Suppressor macrophage treated with lipopolysaccharide for 4 hours (primary cell): ENCODE measurements at regions not wholly inside any gene's neighbourhood (a gene's known extent, or its start where the extent isn't known, plus 50 kb on each side); places are given as distances from the start of the nearest gene placed in this dataset.

Experiments
- DNase-seq: peaks from one replicate; pipeline ENCODE4 v3.0.0-alpha.2; 2020

DNA sequence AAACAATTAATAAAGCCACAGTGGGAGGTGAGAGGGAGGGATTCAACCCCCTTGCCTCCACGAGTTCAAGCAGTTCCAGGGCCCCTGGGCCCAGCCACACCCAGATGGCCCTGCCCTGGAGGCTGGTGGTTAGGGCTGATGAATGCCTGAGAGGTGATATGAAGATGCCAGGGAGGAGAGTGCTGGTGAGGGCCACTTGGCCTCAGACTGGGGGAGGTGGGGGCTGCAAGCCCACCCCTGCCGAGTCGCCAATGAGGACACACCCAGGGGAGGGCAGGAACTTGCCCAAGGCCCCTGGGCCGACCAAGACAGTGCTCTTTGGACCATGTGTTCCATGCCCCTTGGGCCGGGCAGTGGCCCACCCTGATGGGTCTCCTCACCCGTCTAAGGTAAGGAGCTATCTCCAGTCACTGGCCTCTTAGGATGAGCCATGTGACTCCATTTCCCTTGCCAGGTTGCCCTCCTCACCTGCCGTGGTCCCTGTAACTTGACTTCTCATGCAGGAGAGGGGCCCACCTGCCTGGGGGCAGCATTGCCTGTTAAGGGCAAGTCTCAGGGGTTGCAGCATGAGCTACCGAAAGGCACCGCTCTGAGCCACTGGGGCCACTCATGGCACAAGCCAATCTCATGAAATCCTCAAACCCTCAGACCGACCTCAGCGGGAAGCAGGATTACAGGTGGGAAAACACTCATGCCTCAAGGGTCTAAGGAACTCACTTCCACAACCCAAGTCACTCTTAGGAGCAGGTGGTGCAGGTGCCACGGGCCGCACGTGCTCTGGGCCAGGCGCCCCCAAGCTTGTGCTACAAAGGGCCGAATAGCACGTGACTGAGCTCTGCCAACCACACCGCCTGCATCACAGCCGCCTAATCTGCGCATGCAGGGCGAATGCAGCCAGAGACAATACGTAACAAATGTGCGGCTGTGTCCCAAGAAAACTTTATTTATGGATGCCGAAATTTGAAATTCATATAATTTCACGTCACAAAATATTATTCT is 147.4 kb upstream of the MLN start:
- DNase-seq: no peak

DNA sequence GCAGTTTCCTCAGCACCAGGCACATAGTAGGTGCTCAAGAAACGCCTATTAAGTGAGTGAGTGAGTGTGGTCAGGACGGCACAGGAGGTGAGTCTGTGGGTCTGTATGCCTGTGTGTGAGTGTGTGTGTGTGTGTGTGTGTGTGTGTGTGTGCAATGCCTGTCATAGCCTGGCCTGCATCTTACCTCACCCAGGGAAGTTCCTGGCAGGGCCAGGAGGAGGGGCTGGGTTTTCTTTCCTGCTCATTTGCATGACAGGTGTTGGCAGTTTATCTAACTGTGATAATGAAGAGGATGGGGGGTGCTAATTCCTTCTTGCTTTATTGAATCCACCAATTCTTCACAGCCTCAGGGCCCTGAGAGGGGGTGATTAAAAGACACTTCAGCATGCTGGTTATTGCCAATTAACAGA is 146.7 kb upstream of the MLN start:
- DNase-seq: no peak

DNA sequence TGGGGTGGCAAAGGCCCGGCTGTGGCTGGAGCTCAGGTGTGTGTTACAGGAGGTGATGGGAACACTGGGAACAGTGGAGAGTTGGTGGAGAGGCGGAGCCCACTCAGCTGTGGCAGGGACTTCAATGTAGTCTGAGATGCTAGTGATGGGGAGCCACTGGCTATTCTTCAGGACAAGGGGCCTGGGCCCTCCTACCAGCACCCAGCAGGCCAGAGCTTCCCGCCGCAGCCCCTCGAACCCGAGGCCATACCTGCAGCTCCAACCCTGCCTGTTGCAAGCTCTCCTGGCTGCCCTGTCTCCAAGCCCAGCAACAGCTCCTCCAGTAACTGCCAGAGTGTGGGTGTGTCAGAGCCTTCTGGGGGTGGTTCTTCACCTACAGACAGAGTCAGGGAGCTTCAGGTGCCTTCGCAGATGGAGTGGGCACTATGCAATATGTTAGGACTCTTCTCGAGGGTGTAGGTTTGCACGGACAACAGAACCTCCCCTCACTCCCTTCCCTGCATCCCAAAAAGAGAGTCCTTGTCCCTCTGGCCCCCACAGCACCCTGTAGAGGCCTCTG is 146.2 kb upstream of the MLN start:
- no peak for DNase-seq

DNA sequence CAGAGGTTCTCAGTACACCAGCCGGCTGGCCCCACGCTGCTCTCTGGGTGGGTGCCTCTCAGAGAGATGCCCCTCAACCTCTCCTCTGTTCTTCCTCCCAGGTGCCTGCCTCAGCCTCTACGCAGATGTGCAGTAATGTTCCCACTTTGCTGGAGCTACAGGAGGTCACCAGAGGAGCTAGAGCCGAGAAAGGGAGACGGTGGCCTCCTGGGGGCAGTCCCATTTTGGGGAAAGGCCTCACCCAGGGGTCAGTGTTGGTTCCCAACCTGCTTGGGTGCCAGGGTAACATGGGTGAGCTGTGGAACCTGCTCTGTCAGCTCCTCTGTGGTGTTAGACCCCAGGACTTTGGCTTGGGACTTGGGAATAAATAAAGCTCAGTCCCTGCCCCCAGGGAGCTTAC is 145.3 kb upstream of the MLN start:
- DNase-seq: no peak

DNA sequence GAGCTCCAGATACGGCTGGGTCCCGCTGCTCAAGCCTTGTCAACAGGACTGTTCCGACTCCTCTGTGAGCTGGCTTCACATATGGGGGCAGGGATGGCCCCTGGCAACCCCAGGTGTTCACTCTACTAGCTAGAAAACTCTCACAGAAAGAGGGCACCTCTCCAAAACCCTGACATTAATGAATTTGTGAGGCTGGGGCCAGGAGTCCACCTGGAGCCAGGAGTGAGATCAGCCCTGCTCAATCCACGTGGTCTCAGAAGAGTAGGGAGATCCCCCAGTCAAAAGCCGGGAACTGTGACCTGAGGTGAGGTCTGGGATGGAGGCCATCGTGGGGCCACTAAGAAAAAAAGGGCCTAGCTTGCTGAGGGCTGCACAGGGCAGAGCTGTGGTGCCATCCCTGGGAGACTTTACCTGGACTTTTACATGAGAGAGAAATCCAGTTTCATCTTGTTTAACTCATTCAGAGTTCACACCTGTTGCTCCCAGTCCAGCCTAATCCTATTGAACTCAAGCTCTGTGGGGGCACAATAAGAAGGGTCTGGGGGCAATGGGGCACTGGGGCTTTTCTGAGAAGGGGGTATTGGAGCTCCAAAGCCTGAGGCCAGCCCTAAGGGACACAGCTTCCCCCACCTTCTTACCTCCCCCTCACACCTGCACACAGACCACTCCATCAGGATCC is 144.3 kb upstream of the MLN start:
- DNase-seq: no peak

DNA sequence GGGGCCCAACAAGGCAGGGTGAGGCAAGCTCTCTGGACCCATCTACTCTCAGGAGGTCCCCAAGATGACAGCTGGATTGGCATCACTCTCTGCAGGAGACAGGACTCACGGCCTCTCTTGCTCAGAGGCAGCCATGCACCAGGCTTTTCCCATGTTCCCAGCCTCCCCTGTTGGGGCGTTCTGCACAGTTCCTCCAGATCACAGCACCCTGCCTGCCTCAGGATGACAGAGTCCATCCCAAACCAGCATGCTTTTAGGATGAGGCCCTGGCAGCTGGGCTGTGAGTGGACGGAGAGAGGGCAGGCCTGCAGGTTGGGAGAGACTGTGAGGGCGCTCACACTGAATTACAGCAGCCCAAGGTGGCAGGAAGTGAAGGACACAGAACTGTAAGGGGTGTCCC is 143.2 kb upstream of the MLN start:
- DNase-seq: no peak

DNA sequence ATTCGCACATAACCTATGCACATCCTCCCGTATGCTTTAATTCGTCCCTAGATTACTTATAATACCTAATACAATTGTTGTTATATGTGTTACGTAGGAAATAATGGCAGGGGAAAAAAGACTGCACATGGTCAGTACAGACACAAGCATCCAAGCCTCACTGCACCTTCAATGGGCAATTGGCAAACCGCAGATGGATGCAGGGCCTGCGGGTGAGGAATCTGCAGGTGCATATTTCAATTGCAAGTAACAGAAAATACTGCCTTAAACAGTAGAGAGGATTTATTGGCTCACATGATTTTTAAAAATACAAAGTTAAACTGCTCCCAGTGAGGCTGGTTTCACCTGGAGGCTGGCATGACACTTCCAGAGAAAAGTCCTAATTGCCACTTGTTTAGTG is 142.1 kb upstream of the MLN start:
- DNase-seq: no peak

DNA sequence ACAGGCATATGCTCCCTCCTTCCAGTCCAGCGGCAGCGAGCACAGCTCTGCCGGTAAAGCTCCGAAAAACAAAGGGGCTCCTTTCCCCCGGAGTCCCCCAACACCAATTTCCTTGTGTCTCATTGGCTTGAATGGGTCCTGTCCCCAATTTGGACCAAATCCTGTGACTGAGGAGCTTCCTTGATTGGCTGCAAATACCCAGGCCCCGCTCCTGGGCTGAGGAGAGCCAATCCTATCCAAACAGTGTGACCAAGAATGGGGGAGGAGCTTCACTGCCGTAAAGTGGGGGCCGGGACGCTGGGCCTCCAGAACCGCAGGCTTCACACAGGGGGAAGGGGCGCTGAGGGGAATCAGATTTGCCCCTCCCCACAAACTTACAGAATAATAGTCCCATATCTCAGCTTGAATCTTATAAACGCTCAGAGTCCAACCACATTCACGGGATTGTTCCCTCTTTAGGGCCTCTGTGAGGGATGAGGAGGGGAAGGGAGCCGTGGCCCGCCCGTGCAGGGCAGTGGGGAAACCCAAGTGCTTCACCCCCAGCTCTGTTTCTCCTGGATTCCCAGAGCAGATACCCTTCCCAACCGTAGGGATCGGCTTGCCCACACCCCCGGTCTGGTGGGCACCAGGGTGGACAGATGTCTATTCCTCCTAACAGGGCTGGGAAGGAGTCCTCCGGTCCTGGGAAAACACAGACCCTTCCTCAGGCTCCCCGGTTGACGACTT is 141.0 kb upstream of the MLN start:
- DNase-seq: no peak

DNA sequence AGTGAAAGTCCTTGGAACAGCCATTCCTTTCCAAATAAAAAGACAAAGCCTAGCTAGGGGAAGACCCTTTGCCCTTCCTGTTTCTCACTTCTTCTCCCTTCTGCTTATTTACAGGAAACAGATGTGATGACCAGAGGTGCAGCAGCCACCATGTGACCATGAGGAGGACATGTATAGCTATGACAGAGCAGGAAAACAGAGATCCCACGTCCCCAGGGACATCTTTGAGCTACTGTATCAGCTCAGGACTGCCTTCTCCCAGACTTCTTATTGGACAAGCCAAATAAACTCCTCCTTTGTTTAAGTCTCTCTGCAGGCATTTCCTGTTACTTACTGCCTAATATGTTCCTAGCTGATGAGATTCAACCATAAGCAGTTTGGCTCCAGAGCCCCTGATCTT is 133.1 kb upstream of the MLN start:
- peak; percentile 66 for DNase-seq

DNA sequence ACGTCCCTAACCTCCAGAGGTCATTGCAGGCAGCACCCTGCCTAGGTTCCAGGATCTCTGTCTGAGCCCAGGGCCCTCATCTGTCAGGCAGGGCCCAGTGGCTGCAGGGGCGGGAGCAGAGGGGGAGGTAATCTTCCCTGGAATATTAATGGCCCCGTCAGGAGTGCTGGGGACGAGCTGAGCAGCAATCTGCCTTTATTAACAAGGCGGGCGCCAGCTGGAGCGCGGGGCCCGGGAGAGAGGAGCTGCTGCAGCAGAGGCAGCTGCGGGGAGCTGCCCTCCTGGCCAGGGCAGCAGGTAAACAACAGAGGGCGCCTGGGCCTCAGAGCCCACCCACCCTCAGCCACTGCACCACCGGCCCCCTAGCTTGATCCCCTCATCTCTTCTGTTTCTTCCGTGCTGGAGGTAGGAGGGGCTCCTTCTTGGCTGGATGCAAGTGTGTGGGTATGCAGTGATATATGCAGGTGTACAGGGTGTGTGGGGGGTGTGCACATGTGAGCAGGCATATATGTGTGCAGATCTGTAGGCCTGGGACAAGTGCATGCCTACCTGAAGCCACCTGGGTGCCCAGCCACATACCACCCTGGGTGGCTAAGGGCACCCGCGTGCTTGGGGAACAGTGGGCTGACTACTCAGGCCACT is 131.8 kb upstream of the MLN start:
- no peak for DNase-seq

DNA sequence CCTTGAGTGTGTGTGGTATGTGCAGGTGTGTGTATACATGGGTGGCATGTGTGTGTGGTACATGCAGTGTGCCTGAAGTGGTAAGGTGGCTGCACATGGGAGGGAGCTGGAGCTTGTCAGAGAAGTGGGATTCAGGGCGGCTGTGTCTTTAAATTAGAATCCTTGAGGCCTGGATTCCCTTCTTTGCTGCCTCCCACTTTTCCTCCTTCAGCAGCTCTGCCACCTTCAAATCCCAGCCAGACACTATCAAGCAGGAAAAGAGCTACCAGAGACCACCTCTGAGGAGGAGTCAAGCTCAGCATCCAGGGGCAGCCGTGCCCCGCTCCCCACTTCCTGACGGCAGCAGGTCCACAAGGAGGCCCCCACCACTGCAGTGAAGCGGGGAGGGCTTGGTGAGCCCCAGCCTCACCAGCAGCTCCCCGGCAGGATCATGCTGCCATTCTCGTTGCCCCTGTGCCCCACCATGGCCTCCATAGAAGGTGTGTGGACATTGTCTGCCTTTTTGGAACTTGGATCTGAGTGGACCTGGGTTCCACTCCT is 131.0 kb upstream of the MLN start:
- no peak for DNase-seq

DNA sequence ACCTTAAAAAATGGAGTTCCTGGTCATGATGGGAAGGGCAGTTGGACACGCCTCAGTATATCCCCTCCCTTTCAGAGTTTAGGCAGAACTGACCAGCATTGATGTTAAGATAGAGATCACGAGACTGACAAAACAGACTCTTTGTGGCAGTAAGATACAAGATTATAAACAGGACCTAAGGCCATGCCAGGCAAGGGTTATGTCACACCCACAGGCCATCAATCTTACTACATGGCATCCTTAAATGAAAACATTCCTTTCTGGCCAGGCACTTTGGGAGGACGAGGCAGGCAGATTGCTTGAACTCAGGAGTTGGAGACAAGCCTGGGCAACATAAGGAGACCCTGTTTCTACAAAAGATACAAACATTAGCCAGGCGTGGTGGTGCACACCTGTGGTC is 129.3 kb upstream of the MLN start:
- no peak for DNase-seq

DNA sequence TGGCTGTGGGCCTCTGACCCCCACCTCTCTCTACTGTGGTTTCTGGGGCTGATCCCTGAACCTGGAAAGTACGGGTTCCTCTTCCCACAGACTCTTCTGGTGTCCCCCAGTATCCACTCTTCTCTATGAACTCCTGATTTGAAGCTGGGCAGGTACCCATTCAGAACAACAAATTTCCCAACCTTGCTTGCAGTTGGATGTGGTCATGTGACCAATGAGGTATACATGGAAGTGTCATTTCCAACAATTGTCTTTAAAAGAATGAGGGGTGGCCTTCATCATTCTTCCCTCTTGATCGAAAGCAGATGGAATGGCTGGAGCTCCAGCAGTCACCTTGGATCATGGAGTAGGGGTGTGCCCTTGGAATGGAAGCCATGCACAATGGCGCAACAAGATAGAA is 128.0 kb upstream of the MLN start:
- no peak for DNase-seq

DNA sequence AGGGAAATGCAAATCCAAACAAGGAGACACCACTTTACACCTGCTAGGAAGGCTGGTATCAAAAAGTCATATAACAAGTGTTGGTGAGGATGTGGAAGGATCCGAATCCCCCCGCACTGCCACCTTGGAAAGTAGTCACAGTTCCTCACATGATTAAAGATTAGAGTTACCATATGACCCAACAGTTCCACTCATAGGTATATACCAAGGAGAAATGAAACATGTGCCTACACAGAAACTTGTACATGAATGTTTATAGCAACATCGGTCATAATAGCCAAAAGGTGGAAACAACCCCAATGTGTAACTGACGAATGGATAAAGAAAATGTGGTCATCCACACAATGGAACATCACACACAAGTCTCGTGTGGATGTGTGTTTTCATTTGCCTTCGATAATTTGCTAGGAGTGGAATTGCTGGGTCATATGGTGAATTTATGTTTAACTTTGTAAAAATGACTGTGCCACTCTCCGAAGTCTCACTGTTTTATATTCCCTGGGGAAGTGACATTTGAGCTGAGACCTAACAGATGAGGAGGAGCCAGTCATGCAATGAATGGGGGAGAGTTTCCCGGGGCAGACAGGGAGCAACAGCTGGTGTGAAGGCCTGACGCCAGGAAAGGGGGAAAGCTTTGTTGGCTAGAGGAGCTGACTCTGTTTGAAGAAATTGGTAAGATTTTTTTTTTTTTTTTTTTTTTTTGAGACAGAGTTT is 125.9 kb upstream of the MLN start:
- no peak for DNase-seq

DNA sequence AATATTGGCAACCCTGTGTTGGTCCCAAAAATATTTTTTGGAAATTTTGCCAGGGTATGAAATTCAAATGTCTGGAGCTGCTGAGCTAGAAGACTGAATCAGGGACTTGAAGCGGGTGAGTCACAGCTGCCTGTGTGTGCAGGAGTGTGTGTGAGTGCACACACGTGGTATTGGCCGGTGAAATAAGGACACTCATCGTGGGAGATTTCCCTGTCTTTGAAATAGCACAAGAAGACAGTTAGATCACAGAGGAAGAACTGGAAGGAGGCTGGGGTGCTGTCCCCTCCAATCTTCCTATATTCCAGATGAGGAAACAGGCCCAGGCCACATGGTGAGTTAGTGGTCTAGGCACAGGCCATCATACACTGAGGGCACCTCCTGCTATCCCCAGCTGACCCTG is 123.8 kb upstream of the MLN start:
- DNase-seq: peak; percentile 61

DNA sequence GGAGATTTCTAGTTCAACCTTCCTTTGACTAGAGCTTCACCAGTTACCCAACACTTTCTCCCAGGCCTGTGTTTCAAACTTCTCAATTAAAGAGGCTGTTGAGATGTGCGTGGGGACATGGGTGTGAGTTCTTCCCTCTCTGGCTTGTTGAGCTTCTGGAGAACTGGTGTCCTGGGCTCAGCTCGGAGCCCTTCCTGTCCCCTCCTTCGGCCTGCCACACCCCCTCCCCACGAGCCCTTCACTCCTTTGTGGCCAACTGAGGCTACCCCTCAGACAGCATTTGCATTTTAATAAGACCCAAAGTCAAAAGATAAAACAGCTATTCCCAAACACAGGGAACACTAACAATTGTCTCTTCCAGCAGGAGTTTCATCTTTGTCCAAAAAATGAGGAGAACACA is 123.3 kb upstream of the MLN start:
- DNase-seq: no peak

DNA sequence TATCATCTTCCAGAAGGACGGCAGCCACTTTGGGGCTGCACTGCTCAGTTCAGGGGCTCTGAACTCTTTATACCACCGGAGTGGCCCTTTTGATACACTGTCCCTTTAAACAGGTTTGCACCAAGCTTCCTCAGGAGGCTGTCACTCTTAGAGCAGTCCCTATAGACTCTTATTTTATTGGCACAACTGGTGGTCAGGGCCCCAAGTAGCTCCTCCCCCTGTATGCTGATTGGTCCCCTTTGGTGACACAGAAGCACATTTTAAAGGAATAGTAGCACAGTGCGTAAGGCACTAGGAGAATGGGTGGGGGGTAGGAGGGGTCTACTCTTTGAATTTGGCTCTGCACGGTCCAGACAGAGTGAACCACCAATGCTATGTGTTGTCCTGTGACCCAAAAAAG is 122.6 kb upstream of the MLN start:
- DNase-seq: no peak

DNA sequence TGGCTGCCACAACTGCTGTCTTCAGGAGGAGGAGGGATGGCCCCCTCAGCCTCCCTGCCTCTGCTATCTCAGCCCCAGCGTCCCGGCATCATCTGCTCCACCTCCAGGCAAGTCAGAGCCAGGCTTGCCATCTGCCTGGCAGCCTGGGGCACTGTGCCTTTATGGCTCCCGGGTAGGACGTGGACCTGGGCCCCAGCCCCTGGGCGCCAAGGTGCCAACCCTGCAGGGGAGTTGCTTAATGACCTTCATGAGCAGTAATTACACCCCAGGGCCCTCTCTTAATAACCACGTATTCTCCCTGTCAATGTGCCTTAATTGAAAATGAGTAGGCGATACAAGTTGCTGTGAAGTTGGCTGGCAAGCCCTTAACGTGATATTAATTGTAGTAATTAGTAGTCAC is 122.1 kb upstream of the MLN start:
- no peak for DNase-seq

DNA sequence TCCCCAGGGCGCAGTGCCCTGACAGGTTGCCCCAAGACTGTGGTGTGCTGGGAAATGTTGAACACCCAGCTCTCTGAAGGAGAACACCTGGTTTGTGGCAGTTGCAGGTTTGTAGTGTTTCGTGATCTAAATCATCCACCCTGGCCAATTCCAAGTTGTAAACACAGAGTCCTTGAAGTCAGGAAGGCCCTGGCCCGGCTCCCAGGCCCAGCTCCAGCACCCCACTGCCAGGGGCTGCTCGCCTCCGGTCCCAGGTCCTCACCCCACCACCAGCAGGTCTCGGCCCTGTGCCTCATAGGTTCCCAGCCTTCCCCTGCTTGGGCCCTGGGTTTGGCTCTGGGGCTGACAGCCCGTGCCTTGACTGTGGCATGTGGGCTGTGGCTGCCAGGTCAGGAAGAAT is 121.4 kb upstream of the MLN start:
- no peak for DNase-seq

DNA sequence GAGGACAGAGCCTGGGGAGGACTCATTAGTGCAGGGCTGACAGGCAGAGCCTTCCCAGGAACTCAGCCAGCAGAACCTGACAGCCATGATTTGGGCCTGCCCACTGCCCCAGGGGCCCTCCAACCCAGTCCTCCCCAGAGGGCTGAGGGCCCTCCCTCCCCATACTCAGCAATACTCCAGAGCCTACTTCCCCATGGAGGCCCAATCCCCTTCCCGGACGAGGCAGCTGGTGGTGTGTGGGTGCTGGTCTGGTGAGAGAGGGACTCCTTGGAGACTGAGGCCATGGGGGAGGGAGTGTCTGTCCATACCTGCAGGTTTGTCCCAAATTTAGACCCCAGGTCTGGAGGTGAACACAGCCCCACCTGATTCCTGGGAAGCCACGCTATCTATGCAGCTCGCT is 120.9 kb upstream of the MLN start:
- no peak for DNase-seq

DNA sequence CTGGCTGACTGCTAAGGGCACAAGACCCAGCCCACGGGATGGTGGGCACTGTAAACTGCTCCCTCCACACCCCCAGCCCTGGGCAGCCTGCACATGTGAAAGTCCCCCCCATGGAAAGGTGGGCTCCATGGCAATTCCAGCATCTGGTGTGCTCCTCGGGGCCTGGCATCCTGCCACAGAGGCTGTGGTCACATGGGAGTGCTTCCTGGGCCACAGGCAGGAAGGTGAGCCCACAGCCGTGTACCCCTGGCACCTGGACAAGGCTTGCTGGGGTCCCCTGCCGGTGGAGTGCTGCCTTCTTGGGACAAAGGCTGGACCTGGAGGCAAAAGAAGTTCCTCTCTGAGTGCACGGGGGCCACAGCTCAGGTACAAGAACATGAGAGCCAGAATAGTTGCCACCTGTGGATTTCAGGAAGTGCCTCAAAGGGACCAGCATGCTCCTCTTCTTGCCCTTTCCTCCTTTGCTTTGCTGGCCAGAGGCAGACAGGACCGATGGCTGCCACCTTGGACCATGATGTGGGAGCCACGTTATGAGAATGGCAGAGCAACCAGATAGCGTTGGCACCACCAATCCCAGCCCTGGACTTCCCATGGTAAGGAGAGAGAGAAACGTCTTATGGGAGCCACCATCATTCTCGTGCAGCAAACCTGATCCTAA is 120.2 kb upstream of the MLN start:
- DNase-seq: no peak
